Activated CD4-positive, alpha-beta T cell treated with anti-CD3 and anti-CD28 coated beads for 4 hours (primary cell): ENCODE measurements at regions not wholly inside any gene's neighbourhood (a gene's known extent, or its start where the extent isn't known, plus 50 kb on each side); places are given as distances from the start of the nearest gene placed in this dataset.

Experiments used
- DNase-seq, 2 donors: peaks; one replicate each; pipeline ENCODE4 v3.0.0-alpha.2; 2020

DNA sequence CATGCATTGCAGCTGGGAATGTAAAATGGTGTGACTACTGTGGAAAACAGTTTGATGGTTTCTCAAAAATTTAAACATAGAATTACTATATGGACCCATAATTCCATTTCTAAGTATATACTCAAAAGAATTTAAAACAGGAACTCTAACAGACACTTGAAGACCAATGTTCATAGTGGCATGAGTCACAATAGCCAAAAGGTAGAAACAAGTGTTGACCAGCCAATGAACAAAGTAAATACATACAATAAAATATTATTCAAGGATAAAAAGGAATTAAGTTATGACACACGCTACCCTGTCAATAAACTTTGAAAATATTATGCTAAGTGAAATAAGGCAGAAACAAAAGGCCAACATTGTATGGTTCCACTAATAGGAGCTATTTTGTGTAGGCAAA, 357.4 kb upstream of the IL12A start:
- no peak for DNase-seq

DNA sequence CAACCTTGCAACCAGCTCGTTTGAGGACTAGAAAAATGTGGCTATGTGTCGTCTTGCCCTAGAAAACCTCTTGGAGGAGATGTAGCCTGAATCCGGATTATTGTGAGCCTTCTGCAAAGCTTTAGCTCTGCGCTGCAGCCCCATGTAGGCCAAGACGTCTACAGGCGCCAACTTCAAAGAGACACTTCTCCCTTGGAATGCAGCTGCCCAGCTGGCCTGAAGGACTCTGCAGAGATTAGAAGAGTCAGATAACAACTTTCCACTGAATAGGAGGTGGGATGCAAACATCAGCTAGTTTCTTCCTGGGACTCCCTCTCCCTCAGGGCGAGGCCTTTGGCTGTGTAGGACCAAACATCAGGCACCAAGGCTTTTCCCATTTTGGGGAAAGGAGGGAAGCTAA, 356.5 kb upstream of the IL12A start:
- DNase-seq: no peak

GRCh38 chr3:159632851-159633250, 355.8 kb upstream of the IL12A start:
- DNase-seq: no peak

DNA sequence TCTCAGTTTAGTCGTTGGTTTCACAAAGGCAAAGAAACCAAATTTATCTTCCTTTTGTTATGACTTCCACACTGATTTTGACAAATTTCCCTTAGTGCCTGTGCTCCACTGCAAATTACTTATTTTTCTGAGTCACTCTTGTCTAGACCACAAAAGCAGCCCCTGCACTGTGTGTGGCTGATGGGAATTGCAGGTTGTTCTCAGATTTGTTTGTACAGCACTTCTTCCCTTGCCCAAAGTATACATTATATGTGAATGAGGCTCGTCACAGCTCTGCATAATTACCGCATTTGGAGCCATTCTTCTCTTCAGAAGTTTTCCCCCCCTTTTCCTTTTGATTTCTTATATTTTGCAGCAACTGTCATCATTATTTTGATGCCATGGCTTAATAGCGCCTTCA, 354.2 kb upstream of the IL12A start:
- DNase-seq: no peak

- DNase-seq: no peak
These were observed 353.5 kb upstream of the IL12A start for GRCh38 chr3:159635047-159635641.

DNA sequence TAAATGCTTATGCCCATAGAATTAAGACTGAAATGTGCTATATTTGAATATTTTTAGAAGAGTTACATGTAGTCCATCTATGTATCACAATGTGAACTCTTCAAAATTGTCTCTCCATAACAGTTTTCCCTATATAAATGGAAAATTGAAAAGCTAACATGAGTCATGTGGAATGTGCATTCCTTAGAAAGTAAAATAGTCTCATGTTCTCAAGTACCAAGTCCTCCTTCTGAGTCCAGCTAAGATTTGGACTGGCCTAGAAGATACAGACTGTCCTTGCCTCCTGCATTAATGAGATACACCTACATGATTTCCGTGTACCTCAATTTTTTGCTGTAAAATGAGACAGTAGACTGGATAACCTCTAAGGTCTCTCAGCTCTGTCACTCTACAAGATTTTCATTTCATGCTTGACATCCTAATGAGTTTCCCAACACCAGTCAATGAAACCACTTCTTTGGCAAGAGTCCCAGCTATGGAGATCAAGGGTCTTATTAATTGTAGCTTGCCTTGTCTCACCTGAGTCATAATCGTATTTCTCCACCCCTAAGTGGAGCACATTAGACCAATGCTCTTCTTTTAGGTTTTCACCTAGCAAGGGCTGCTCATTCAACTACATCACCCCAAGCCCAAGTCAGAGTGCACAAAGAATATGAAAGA, 350.6 kb upstream of the IL12A start:
- no peak for DNase-seq

GRCh38 chr3:159640225-159640624, 348.4 kb upstream of the IL12A start:
- no peak for DNase-seq

DNA sequence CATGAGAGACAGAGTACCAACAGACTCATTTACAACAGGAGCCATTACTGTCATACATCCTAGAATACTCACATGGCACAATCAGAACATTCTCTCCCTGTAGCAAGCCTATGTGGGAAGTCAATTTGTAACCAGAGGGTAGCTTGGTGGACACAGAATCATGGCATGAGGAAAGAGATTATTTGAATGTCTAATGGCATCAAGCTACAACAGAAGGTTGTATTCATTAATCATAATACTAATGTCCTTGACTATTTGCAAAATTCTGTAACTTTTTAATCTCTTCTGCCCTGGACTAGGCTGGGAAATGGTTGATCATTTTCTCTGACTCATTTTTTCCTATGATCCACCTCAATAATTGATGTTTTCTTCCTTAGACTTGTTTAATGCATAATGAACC, 345.2 kb upstream of the IL12A start:
- DNase-seq: no peak

GRCh38 chr3:159645874-159646273, 342.8 kb upstream of the IL12A start:
- DNase-seq: no peak

GRCh38 chr3:159649951-159650350, 338.7 kb upstream of the IL12A start:
- DNase-seq: no peak

- DNase-seq: no peak
These were observed 337.9 kb upstream of the IL12A start for GRCh38 chr3:159650726-159651125.

DNA sequence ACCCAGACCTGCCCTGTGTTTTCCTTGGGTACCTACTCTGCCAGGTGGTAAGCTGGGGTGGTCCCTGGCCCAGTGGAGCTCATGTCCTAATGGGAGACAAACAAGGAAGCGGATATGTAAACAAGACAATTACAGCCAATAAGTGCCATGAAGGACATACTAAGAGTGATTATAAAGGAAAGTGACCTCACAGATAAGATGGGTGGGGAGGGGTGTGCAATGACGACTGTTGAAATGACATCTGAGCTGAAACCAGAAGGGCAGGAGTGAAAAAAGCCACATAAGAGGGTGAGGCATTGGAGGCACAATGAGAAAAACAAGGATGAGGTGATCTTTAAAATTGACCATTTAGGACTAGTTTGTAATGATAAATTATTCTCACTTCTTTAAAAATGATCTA, 336.2 kb upstream of the IL12A start:
- DNase-seq: no peak

DNA sequence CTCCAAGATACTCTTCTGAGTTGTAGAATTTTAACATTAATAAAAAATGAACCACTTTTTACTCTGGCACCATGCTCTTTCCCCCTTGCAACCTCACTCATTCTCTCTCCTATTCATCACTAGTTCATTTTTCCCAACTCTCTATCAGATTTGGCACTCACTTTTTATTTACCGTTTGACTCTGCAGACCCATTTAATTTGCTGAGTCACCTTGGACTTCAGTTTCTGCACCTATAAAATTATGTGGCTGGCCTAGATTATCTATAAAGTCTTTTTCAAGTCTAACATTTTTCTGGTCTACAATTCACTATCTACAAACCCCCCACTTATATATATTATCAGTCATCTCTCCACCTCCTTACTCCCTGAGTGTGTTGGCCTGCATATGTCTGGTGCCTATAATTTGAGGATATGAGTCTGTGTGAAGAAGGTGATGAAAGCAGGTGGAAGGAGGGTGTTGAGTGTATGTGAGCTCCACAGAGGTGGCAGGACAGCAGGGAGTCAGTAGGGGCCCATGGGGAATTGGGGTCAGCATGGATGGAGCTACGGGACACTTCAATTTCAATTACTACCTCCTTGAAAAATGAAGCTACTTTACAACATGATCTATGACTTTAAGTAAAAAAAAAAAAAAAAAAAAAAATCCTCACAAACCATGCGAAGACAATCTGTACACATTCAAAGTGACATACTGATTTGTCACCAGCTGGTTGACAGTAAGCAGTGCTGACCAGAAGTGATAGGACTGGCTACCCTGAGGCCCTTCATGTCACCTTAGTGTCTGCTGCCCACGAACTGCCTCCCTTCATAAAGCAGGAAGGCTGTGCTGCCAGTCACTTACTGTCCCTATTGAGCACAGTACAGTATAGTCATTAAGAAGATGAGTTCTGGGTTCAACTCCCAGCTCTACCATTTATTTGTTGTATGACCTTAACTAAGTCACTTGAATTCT, 334.2 kb upstream of the IL12A start:
- DNase-seq: no peak

DNA sequence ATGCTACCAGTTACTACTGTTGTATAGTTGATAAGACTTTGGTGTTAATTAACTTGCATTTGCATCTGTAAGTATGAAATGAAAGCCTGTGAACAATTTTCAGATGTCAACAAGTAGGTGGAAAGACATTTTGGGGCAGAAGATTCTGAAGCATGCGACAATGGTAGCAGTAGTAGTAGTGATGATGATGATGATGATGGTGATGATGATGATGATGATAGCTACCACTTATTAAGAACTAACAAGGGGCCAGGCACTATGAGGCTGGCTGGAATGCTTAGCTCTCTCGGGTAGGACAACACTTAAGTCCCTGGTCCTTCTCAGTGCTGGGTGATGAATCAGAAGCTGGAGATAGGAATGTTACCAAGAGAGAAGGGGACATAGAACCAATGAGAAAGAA, 333.4 kb upstream of the IL12A start:
- no peak for DNase-seq

- no peak for DNase-seq
These were observed 331.5 kb upstream of the IL12A start for GRCh38 chr3:159657176-159657575.

- no peak for DNase-seq
These were observed 331.0 kb upstream of the IL12A start for GRCh38 chr3:159657629-159658028.

DNA sequence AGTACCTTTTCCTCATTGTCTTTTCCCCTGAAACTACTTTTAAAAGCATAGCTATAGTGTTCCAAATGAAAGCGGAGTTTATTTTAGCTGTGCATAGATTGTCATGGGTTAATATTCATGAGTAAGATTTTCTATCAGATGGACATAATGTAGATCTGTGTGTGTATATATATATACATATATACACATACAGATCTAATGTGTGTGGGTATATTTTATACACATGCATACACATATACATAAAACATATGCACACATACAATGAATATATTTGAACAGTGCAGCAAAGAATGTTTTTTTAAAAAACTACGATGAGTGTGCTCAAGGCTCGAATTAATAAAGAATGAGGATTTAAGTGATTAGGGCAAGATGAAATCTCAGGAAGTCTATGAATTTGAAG, 328.3 kb upstream of the IL12A start:
- no peak for DNase-seq

DNA sequence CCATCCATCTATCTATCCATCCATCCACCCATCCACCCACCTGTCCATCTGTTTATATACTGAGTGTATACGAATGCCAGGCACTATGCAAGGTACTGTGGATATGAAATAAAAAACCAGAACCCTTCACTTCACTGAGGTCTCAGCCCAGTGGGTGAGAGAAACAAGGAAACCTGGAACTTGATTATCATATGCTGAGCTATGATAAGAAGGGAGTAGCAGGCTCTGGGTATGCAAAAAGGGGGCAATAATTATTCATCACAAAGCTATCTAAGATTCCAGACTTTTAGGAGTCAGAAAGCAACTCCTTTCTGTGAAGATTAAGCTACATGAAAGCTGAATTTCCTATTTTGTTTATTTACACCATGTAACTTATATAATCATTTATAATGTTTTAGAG, 327.7 kb upstream of the IL12A start:
- no peak for DNase-seq

DNA sequence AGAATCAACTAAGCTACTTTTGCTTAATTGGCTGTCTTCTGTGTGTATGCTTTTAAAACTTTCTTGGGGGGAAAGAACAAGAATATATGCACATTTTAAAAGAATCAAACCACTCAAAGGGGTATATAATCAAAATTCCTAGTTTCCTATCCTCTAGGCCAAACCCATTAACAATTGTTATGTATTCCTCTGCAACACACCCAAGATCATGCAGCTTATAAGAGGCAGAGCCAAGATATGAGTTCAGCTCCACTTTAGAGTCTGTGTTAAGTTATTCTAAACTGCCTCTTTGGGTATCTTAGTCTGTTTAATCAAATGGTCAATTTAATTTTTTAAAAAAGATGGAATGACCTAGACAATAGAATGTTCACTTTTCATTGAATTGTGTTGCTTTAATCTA, 326.1 kb upstream of the IL12A start:
- no peak for DNase-seq

GRCh38 chr3:159664006-159664405, 324.6 kb upstream of the IL12A start:
- no peak for DNase-seq

DNA sequence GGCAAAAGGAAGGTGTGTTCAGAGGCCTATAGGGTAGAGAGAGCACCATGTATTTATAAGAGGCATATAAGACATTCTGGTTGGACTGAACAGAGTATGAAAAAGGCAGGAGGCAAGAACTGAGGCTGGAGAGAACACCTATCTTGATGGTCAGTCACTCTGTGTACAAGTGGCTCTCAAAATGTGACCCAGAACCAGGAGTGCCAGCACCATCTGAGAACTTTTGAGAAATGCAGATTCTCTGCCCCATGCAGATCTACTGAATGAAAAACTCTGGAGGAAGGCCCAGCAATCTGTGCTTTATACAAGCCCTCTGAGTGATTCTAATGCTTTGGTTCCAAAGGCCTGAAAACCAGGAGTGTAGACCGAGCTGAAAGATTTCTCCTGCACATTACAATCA, 324.0 kb upstream of the IL12A start:
- no peak for DNase-seq

DNA sequence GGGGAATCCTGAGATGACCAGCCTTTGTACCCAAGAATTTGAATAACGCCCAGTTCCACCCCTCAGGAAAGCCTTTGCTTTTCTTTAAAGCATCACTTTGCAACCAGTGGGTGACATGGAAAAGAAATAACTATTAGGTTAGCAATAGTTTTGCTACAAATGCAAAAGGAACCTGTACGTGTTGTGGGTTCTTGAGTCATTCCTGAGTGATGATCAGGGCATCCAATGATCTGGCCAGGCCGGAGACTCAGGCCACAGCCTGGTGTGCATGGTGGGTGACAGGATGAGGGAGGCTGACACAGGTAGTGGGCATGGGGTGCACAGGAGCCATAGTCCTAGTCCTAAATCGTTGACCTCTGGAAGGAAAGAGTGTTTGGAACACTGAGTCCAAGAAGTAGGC, 321.4 kb upstream of the IL12A start:
- no peak for DNase-seq

- DNase-seq: no peak
These were observed 320.2 kb upstream of the IL12A start for GRCh38 chr3:159668461-159668860.

- DNase-seq: no peak
These were observed 319.6 kb upstream of the IL12A start for GRCh38 chr3:159668990-159669476.
